Activated CD4-positive, alpha-beta T cell treated with anti-CD3 and anti-CD28 coated beads, Interleukin-2, amount 50 U/mL, for 24 hours (primary cell): ENCODE measurements at regions not wholly inside any gene's neighbourhood (a gene's known extent, or its start where the extent isn't known, plus 50 kb on each side); places are given as distances from the start of the nearest gene placed in this dataset.

ENCODE experiments used
- DNase-seq, 2 donors: peaks; one replicate each; pipeline ENCODE4 v3.0.0-alpha.2; 2020; ENCODE audit warnings: low read depth in 1 of 2, low spot score in 1 of 2

- no peak for DNase-seq
Observed at GRCh38 chr2:38427936-38428335, 50.9 kb upstream of the ATL2 start.

GRCh38 chr2:38427054-38427453 is 50.0 kb upstream of the ATL2 start:
- no peak for DNase-seq
